IMR-90 (cell line): ENCODE measurements at regions not wholly inside any gene's neighbourhood (a gene's known extent, or its start where the extent isn't known, plus 50 kb on each side); places are given as distances from the start of the nearest gene placed in this dataset.

ENCODE experiments used
- CEBPB ChIP-seq: IDR thresholded peaks from 2 replicates; pipeline ENCODE4 v1.6.1; 2012; ENCODE audit warnings: low read depth, low read length, improper control_type of control experiment
- CTCF ChIP-seq: conservative IDR thresholded peaks from 2 replicates; pipeline ENCODE4 v1.5.1; 2012; ENCODE audit warnings: mild to moderate bottlenecking, low read depth, low read length, improper control_type of control experiment
- FOS ChIP-seq: fragments of 150-350 bp; IDR thresholded peaks from 2 replicates; pipeline ENCODE4 v1.6.1; 2016; ENCODE audit warnings: low read depth, low read length
- MAFK ChIP-seq: IDR thresholded peaks from 2 replicates; pipeline ENCODE4 v1.6.1; 2012; ENCODE audit warnings: low read depth, low read length, improper control_type of control experiment
- MAZ ChIP-seq: IDR thresholded peaks from 2 replicates; pipeline ENCODE4 v1.6.1; 2012; ENCODE audit warnings: low read depth, mild to moderate bottlenecking, low read length, improper control_type of control experiment, moderate library complexity, borderline replicate concordance
- NFE2L2 ChIP-seq: fragments of 150-350 bp; IDR thresholded peaks from 2 replicates; pipeline ENCODE4 v1.6.1; 2016; ENCODE audit warnings: low read depth, mild to moderate bottlenecking, low read length
- POLR2A ChIP-seq: IDR thresholded peaks from 2 replicates; pipeline ENCODE4 v1.6.1; 2012; ENCODE audit warnings: mild to moderate bottlenecking, low read depth, low read length
- RAD21 ChIP-seq: IDR thresholded peaks from 2 replicates; pipeline ENCODE4 v1.6.1; 2012; ENCODE audit warnings: low read length, improper control_type of control experiment
- RFX5 ChIP-seq: IDR thresholded peaks from 2 replicates; pipeline ENCODE4 v1.8.0; 2012; ENCODE audit warnings: low read depth, mild to moderate bottlenecking, low read length, moderate library complexity
- SMC3 ChIP-seq: fragments of 150-350 bp; IDR thresholded peaks from 2 replicates; pipeline ENCODE4 v1.6.1; 2016; ENCODE audit warnings: low read depth, mild to moderate bottlenecking, antibody characterized with exemption, low read length, moderate library complexity

- TF ChIP-seq MAZ: no peak
- TF ChIP-seq CTCF: no peak
- TF ChIP-seq SMC3: no peak
- TF ChIP-seq POLR2A: no peak
- TF ChIP-seq RAD21: no peak
- no peak for TF ChIP-seq RFX5
- no peak for TF ChIP-seq CEBPB
- no peak for TF ChIP-seq FOS
- no peak for TF ChIP-seq NFE2L2
- TF ChIP-seq MAFK: no peak
Observed at GRCh38 chr6:14550410-14550809, 432.8 kb downstream of the CD83 start.
